PC-3 (cell line): ENCODE measurements at regions not wholly inside any gene's neighbourhood (a gene's known extent, or its start where the extent isn't known, plus 50 kb on each side); places are given as distances from the start of the nearest gene placed in this dataset.

Experiments
- ATAC-seq: fragments of 200-7000 bp; cut with Tn5 transposase; 2 replicates; pipeline ENCODE4 v1.9.1; 2020; ENCODE audit warnings: mild to moderate bottlenecking, moderate library complexity
- BruUV-seq: library from RNA; stranded (reverse); fragments of 400-500 nt; replicated peaks from 2 replicates; lab custom pipeline; 2021; lab: Mats Ljungman, UMichigan
- CTCF ChIA-PET: fragments of 300-600 bp; sonication (Branson Sonifier 250); formaldehyde crosslinking; loops from one replicate; lab custom pipeline; 2022; ENCODE audit warnings: antibody characterized with exemption; lab: Charles Lee
- POLR2A ChIA-PET: fragments of 300-600 bp; sonication (Branson Sonifier 250); formaldehyde crosslinking; loops from one replicate; lab custom pipeline; 2022; ENCODE audit warnings: antibody characterized with exemption; ENCODE audit not compliant: unreplicated experiment; lab: Charles Lee
- DNase-seq: peaks from one replicate; pipeline ENCODE4 v3.0.0-alpha.2; 2015
- H2AFZ ChIP-seq: fragments of 300-600 bp; sonication (generic); 2 replicates; pipeline ENCODE4 v1.6.0; 2016; ENCODE audit warnings: antibody characterized with exemption, low read length
- H3F3A ChIP-seq: fragments of 300-600 bp; sonication (generic); one replicate; pipeline ENCODE4 v1.6.0; 2017; ENCODE audit warnings: antibody characterized with exemption, low read length, control low read depth, mild to moderate bottlenecking; ENCODE audit not compliant: unreplicated experiment
- H3K27ac ChIP-seq: fragments of 300-600 bp; sonication (generic); 2 replicates; pipeline ENCODE4 v1.5.1; 2016; ENCODE audit warnings: mild to moderate bottlenecking, low read length
- H3K27me3 ChIP-seq: fragments of 300-600 bp; sonication (generic); 2 replicates; pipeline ENCODE4 v1.6.1; 2016; ENCODE audit warnings: low read length, mixed read lengths
- H3K36me3 ChIP-seq: fragments of 300-600 bp; sonication (generic); 2 replicates; pipeline ENCODE4 v1.6.1; 2016; ENCODE audit warnings: low read depth, mixed run types, low read length, mixed read lengths
- H3K4me1 ChIP-seq: fragments of 300-600 bp; sonication (generic); 2 replicates; pipeline ENCODE4 v1.5.1; 2016; ENCODE audit warnings: low read length; ENCODE audit not compliant: insufficient read depth
- H3K4me2 ChIP-seq: fragments of 300-600 bp; sonication (generic); 2 replicates; pipeline ENCODE4 v1.6.0; 2016; ENCODE audit warnings: low read length
- H3K4me3 ChIP-seq: fragments of 300-600 bp; sonication (generic); 2 replicates; pipeline ENCODE4 v1.5.1; 2016; ENCODE audit warnings: mild to moderate bottlenecking, low read length, mixed read lengths
- H3K79me2 ChIP-seq: fragments of 300-600 bp; sonication (generic); 2 replicates; pipeline ENCODE4 v1.6.1; 2017; ENCODE audit warnings: low read length, mixed read lengths
- H3K9ac ChIP-seq: fragments of 300-600 bp; sonication (generic); 2 replicates; pipeline ENCODE4 v1.6.0; 2016; ENCODE audit warnings: mild to moderate bottlenecking, low read length
- H3K9me2 ChIP-seq: fragments of 300-600 bp; sonication (generic); replicated peaks from 2 replicates; pipeline ENCODE4 v1.6.1; 2016; ENCODE audit warnings: mixed run types, low read length, mixed read lengths
- H3K9me3 ChIP-seq: fragments of 300-600 bp; sonication (generic); 2 replicates; pipeline ENCODE4 v1.6.1; 2016; ENCODE audit warnings: low read length, mixed read lengths
- H4K20me1 ChIP-seq: fragments of 300-600 bp; sonication (generic); 2 replicates; pipeline ENCODE4 v1.6.1; 2016; ENCODE audit warnings: low read length, mixed read lengths
- CTCF ChIP-seq: fragments of 300-600 bp; sonication (generic); conservative IDR thresholded peaks from 2 replicates; pipeline ENCODE4 v1.5.1; 2017; ENCODE audit warnings: antibody characterized with exemption, low read depth, mild to moderate bottlenecking, low read length
- EZH2 ChIP-seq: fragments of 300-600 bp; sonication (generic); IDR thresholded peaks from one replicate; pipeline ENCODE4 v1.6.1; 2017; ENCODE audit warnings: antibody characterized with exemption, mild to moderate bottlenecking, low read length; ENCODE audit not compliant: unreplicated experiment
- EZH2phosphoT487 ChIP-seq: fragments of 300-600 bp; sonication (generic); IDR thresholded peaks from 2 replicates; pipeline ENCODE4 v1.6.1; 2018; ENCODE audit warnings: mild to moderate bottlenecking, antibody characterized with exemption, low read length, borderline replicate concordance
- intact Hi-C: fragments of 100-400 bp; cut with micrococcal nuclease; formaldehyde crosslinking; loops from 2 replicates; pipeline ENCODE4 v1.9.0; 2023

- TF ChIP-seq EZH2phosphoT487: no peak
- no peak for TF ChIP-seq CTCF
- no peak for TF ChIP-seq EZH2
- H4K20me1 ChIP-seq: no peaks in the 10 kb centered on the region
- H3K4me2 ChIP-seq: no peak overlapping the region
- ATAC-seq (no peak), DNase-seq (no peak)
- H3K27ac ChIP-seq: no peak overlapping the region
- no peak overlapping the region for H2AFZ ChIP-seq
- intact Hi-C loops: no loop called here
- H3K9me3 ChIP-seq: no peaks in the 10 kb centered on the region
- H3K4me3 ChIP-seq: no peak overlapping the region
- H3K4me1 ChIP-seq: no peaks in the 10 kb centered on the region
- no peaks in the 10 kb centered on the region for H3K27me3 ChIP-seq
- H3K79me2 ChIP-seq: no peaks in the 10 kb centered on the region
- no peaks in the 10 kb centered on the region for H3K9me2 ChIP-seq
- no TSS peak for BruUV-seq
- ChIA-PET POLR2A (no interaction called here), CTCF (no interaction called here)
- H3K9ac ChIP-seq: no peak overlapping the region
- H3F3A ChIP-seq: no peaks in the 10 kb centered on the region
- no peaks in the 10 kb centered on the region for H3K36me3 ChIP-seq
Observed at GRCh38 chr2:58494071-58494501, 253.0 kb upstream of the FANCL start.

GRCh38 chr2:58484629-58485028, 243.5 kb upstream of the FANCL start:
- no TSS peak for BruUV-seq
- ChIA-PET CTCF (no interaction called here), POLR2A (no interaction called here)
- Histone ChIP-seq H3K36me3 (no peaks in the 10 kb centered on the region), H3K9me2 (no peaks in the 10 kb centered on the region), H3F3A (no peaks in the 10 kb centered on the region), H2AFZ (no peak overlapping the region), H3K79me2 (no peaks in the 10 kb centered on the region), H3K4me1 (0 out of 2 replicates have a peak, but pooled peaks cover 4% of the 10 kb centered on the region), H3K9ac (no peak overlapping the region), H3K4me2 (no peak overlapping the region), H4K20me1 (no peaks in the 10 kb centered on the region), H3K27me3 (no peaks in the 10 kb centered on the region), H3K27ac (no peak overlapping the region), H3K4me3 (no peak overlapping the region), H3K9me3 (0 out of 2 replicates have a peak, but pooled peaks cover 3% of the 10 kb centered on the region)
- ATAC-seq (no peak), DNase-seq (no peak)
- TF ChIP-seq CTCF (no peak), EZH2 (no peak), EZH2phosphoT487 (no peak)
- intact Hi-C loops: no loop called here

GRCh38 chr2:58484221-58484620, 243.1 kb upstream of the FANCL start:
- no TSS peak for BruUV-seq
- no peak for ATAC-seq
- ChIA-PET POLR2A (no interaction called here), CTCF (no interaction called here)
- Histone ChIP-seq H2AFZ (no peak overlapping the region), H3K9me3 (0 out of 2 replicates have a peak, but pooled peaks cover 3% of the 10 kb centered on the region), H3K9me2 (no peaks in the 10 kb centered on the region), H3K4me2 (no peak overlapping the region), H4K20me1 (no peaks in the 10 kb centered on the region), H3K36me3 (no peaks in the 10 kb centered on the region), H3K79me2 (no peaks in the 10 kb centered on the region), H3F3A (no peaks in the 10 kb centered on the region), H3K4me3 (no peak overlapping the region), H3K27me3 (no peaks in the 10 kb centered on the region), H3K4me1 (0 out of 2 replicates have a peak, but pooled peaks cover 4% of the 10 kb centered on the region), H3K27ac (no peak overlapping the region), H3K9ac (no peak overlapping the region)
- intact Hi-C loops: no loop called here
- DNase-seq: peak; percentile 46
- TF ChIP-seq CTCF (no peak), EZH2phosphoT487 (no peak), EZH2 (no peak)
